ENCODE measurements at regions not wholly inside any gene's neighbourhood (a gene's known extent, or its start where the extent isn't known, plus 50 kb on each side); places are given as distances from the start of the nearest gene placed in this dataset.
"Not testable (repeated sequence)": the region's sequence is repeated elsewhere in the genome, so short reads cannot be mapped to it uniquely, and the experiment has no call there.

DNA sequence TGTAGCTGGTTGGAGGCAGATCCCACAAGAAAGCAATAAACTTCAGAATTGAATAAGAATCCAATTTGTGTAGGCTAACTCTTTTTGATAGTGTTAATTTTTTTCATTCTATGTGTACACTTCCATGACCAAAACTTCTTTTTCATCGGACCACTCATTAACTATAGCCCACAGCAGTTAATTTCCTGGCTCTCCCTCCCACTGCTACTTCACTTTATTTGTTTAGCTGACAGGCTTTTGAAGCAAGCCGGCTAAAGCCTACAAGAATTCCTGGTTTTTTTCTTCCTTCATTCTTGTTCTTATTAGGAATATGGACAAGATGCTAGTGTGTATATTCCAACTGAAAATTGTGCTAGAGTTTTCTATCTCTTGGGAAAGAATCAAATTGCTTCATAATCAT lies 329.2 kb upstream of the CCNH start:
- no peak for DNase-seq

GRCh38 chr5:87735923-87736322 lies 323.2 kb upstream of the CCNH start:
- no peak for DNase-seq

- DNase-seq, result no peak
Measured at GRCh38 chr5:87733897-87734296, 321.2 kb upstream of the CCNH start.

DNA sequence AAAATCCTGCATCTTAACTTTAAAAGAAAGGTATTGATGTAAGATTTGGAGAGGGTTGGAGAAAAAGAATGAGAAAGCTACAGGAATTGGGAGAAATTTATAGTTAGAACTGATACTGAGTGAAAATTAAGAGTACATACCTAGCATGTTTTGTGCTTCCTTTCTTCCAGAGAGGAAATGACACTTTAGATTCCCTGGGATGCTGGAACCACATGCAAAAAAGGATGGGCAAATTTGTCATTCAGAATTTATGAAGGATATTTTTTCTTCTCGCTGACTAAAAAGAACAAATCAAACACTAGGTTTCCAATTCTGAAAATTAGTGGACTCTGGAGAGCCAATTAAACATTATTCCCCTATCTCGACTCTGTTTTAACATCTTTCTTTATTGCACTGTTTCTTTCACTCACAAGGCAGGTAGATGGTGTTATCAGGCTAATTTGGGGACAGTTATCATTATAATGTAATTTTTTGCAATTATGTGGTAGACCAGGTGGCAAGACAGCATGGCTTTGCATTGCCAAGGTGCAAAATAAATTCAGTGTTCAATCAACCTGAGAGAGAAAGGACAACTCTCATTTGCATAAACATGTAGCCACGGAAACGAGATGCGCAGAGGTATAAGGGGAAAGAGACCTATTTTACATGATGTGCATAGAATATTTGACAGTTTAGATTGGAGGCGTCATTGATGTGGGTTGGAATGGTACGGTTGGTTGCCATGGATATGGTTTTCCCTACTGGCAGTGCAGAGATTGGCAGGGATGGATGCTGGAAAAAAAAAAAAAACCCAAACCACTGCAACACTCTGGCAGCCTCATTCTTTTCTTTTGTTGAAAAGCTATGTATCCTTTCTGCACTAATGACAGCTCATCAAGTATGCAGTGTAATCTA lies 320.4 kb upstream of the CCNH start:
- DNase-seq, result no peak

DNA sequence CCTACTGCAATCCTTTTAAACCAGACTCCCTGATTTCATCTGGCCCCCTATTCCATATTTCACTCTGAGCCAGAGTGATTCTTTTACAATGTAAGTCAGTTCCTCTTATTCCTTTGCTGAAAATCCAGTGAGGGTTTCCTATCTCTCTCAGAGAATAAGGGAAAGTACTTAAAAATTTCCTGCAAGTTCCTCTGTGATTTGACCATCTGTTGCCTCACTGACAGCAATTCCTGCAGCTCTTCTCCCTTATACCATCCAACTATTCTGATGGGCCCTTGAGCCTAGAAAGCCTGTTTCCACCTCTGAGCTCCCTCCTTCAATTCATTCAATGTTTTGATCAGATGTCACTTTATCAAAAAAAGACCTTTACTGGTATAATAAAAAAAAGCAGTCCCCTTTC lies 317.1 kb upstream of the CCNH start:
- no peak for DNase-seq

DNA sequence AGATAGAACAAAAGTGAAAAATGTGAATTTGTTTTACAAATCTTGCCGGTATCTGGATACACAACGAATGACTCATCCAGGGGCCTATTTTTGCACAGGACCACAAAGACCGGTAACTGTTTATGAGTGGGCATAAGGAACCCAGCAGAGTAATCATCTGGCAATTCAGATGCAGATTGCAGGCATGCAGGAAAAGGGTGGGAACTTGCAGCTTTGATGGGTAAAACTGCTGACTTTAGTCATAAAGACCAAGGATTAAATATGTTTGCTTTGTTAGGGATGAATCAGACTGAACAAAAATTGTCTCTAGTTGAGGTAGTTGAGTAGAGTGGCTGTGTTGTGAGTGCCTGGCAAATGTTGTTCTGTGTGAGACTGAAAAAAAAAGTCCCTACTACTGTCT lies 309.6 kb upstream of the CCNH start:
- no peak for DNase-seq

- not testable (repeated sequence) for DNase-seq
Measured at GRCh38 chr5:87718224-87718925, 305.6 kb upstream of the CCNH start.

DNA sequence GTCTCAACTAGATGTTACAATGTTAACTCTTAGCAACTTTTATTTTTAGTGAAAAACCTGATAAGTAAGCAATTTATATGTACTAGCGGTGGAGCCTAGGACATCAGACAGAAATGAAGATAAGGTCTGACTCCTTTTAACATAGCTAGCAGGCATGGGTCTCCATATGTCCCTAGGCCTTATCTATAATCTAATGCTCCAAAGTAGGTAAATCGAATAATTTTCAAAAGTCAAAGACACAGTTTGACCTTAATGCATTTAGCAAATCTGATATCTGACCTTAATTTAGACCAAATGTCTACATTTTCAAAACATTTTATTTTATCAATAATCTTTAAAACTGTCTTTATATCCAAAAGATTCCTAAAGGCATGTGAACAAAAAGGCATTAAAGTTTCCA lies 305.0 kb upstream of the CCNH start:
- DNase-seq, result no peak

DNA sequence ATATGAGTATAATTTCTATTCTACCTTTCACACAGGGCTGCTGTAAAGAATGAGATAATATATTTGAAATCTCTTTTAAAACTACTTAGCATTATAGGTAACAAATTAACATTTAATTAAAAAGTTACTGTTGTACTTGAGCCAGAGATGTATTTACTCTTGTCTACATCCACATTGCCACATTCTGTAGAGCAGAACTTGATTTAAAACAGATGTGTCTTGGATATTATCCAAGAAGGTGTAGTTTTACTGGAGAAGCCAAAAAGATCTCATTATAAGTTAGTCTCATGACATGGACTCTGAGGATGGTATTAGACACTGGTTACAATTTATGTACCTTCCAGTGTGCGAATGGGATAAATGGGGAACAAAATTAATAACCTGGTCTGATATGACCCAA lies 293.1 kb upstream of the CCNH start:
- no peak for DNase-seq

DNA sequence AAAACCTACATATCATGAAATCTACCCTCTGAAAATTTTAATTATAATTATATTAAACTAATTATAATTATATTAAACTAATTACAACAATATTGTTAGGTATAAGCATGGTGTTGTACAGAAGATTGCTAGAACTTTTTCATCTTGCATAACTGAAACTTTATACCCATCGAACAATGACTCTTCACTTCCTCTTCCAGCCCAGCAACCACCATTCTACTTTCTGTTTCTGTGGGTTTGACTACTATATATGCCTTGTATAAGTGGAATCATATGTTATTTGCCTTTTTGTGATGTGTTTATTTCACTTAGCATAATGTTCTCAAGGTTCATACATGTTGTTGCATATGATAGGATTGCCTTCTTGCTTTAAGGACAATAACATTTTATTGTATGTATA lies 274.2 kb upstream of the CCNH start:
- no peak for DNase-seq

DNA sequence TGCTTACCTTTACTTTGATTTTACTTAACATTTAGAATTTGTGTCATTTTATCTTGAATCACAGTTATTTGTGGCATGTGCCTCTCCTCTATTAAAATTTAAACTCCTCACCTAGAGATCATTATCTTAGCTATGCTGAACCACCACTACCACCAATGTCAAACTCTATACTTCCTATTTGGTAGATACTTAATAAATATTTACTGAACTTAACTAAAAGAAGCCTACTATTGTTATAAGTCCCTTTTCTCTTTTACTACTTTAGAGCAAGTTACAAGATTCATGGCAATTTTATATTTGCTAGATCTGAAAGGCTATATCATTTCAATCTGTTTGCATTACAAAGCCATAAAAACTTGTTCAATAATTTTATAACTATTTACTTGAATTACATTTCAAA lies 273.3 kb upstream of the CCNH start:
- DNase-seq, result no peak

GRCh38 chr5:87674235-87674634 lies 261.5 kb upstream of the CCNH start:
- DNase-seq, result no peak

- no peak for DNase-seq
Measured at GRCh38 chr5:87671146-87671545, 258.4 kb upstream of the CCNH start.

DNA sequence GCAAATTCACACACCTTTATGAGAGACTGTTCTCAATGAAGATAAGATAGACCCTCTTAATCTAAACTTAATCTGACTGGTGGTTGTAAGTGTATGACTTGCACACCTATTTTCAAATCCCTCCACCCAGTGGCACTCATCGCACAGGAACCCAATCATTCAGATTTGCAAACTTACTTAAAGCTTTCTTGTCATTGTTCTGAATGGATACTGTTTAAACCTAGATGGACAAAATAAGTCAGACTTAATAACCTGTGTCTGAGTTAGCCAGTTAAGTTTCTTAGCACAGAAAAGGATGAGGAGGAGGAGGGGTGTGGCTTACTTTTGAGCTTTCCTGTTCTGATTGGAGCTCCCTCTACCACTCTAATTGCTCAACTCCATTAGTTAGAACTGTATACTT lies 252.4 kb upstream of the CCNH start:
- no peak for DNase-seq

GRCh38 chr5:87661784-87662566 lies 249.2 kb upstream of the CCNH start:
- DNase-seq, result no peak

- DNase-seq, result no peak
Measured at GRCh38 chr5:87653242-87653641, 240.5 kb upstream of the CCNH start.

DNA sequence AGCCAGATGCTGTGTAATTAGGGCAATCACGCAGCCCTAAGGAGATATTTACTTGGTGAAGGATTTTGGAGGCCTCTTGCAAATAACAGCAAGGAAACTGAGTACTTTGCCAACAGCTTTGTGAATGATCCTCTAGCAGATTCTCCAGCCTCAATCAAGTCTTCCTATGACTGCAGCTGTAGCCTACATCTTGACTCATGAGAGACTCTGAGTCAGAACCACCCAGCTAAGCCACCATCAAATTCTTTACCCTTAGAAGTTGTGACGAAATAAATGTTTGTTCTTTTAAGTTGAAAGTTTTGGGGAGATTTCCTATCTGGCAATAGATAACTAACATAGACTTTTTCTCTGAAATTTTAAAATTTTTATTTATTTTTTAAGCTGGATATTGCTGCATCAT lies 237.6 kb upstream of the CCNH start:
- no peak for DNase-seq

GRCh38 chr5:87649455-87649854 lies 236.7 kb upstream of the CCNH start:
- no peak for DNase-seq

DNA sequence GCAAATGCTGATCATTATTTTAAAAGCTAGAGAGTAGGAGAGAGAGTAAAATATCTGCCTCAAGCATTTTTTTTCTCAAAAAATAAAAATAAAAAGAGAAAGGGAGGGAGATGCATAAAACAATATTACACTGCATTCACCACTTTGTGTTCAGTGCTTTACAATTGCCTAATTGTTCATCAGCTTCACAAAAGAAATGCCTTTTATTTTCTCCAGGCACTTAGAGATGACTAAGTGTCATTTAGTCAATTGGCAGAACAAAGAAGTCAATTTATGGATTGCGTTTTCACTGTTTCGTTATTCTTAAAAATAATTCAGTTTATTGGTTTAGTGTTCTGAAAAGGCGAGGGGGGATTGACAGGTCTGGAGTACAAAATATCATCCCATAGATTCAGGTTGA lies 232.5 kb upstream of the CCNH start:
- DNase-seq, result no peak

- DNase-seq, result no peak
Measured at GRCh38 chr5:87640902-87641301, 228.2 kb upstream of the CCNH start.

- DNase-seq, result no peak
Measured at GRCh38 chr5:87627363-87627762, 214.6 kb upstream of the CCNH start.

DNA sequence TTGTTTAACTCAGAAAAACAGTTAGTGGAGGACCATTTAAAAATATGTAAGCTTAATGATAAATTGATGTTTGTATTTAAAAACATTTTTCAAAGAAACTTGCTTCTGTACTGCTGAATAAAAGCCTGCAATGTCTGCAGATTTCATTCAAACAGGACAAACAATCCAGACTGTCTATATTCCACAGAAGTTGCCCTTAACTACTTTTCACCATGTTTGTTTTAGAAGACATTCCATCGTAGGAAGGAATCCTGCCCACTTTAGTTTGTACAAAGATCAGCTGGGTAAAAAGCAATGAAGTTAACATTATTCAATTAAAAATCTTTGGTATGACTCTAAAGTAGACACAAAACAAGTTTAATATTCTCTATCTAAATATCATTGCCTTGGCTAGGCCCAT lies 195.7 kb upstream of the CCNH start:
- DNase-seq, result no peak

DNA sequence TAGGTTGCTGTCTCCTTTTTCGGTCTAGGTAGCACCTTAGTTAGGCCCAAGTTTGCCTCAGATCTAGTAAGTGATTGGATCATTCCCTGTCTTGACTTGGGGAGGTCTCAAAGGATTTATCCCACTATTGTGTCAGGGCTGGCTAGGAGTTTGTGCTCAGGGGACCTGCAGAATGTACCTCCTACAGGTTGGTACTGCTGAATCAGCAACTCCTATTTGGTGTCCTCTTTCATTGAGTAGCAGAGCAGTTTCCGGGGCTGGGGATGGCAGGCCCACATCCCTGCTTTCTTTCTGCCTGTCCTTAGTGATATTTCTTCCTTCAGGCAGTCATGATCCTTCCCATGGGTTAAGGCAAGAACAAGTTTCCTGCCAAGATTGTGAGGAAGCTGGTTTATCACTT lies 192.9 kb upstream of the CCNH start:
- DNase-seq, result no peak

- DNase-seq, result no peak
Measured at GRCh38 chr5:87599778-87600177, 187.0 kb upstream of the CCNH start.

Measured in kidney glomerular epithelial cell (primary cell).